ENCODE measurements at regions not wholly inside any gene's neighbourhood (a gene's known extent, or its start where the extent isn't known, plus 50 kb on each side); places are given as distances from the start of the nearest gene placed in this dataset.

DNA sequence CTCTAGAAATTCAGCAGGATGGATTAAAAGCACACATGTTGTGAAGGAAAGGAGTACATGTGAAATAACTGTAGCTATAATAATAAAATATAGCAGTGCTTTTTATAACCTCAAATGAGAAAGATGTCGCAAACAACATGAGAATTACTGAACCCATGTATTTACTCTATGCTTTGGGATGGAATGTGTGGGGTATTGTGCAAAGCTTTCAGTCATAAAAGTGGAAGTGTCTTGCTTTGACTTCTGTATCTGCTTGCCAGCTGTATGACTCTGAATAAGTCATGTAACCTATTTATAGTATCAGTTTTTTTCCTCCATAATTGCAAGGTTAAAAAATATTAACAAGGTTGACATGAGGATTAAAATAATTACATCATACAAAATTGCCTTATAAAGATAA, 519.3 kb upstream of the CADM2 start:
- Histone ChIP-seq H3K27ac (no peak overlapping the region), H3K4me3 (no peak overlapping the region)

DNA sequence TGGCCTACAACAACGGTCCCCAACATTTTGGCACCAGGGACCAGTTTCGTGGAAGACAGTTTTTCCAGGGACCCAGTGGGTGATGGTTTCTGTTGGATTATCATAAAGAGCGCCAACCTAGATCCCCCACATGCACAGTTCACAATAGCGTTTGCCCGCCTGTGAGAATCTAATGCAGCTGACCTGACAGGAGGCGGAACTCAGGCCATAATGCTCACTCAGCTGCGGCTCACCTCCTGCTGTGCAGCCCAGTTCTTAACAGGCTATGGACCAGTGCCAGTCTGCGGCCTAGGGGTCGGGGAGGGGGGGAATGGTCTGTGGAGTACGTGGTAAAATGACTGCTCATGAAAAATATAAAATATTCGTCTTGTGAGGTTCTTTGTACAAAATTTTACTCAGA, 518.5 kb upstream of the CADM2 start:
- no peak overlapping the region for H3K4me3 ChIP-seq
- H3K27ac ChIP-seq = no peak overlapping the region

DNA sequence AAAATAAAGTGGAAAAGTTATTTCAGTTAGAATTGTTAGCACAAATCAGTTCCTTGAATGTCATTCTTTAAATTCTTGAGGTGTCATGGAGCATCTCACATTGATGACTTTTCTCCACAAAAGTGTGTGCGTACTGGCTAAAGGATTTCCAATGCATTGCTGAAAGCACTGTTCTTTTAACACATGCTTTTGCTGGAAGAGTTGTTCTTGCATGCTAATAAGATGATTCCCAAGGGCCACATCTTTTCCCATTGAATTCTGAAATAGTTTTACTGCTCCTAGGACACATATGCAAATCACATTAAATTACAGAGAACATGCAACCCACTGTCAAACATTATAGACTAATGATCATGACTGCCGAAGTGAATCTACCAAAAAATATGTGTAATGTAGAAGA, 516.3 kb upstream of the CADM2 start:
- Histone ChIP-seq H3K4me3 (no peak overlapping the region), H3K27ac (no peak overlapping the region)

DNA sequence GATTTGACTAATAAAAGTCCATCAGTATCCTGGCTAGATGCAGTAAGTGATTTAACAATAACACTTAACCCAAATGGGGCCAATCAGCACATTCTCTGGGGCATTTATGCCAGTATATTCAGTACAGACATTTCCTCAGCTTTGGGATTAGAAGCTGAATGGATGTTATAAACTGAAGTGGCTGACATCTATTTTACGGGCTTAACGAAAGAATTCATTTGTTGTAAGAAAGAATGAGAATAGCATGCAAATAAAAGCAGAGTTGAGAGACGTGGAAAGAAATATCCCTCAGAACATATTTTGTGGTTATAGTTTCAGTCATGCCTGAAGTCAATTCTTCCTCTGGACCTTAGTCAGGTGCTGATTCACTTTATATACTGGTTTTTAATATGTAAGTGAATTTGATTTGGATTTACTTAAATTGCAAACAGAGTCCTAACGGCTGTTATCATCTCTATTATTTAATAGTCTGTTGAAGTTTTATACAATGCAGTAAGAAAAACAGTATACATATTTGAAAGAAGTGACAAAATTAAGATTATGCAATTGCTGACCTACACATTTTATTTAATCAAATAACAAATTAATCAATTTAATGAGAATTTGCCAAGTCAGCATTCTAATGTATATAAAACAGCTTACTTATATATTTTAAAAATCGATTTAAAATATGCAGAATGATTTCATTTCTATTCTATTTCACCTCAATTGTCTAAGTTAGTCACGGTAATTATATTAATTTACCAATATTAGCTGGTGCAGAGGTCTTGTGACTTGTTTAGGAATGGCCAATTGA, 513.9 kb upstream of the CADM2 start:
- Histone ChIP-seq H3K27ac (no peak overlapping the region), H3K4me3 (no peak overlapping the region)

DNA sequence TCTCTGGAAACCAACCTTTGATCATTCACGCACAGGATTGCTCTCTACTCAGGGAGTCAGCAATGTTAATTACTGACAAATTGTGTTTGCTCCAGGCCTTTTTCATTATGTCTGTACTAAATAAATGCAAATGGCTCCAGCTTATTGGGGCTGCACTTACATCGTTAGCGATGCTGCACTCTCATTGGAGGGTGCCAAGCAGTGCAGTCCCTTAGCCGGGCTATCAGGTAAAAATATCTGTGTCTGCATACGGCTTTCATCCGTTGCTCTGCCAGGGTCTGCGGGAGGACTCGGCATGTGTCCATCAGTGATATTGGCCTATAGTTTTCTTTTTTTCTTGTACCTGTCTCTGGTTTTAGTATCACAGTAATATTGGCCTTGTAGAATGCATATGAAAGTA, 471.5 kb upstream of the CADM2 start:
- Histone ChIP-seq H3K4me3 (no peak overlapping the region), H3K27ac (no peak overlapping the region)

- no peak overlapping the region for H3K4me3 ChIP-seq
- no peak overlapping the region for H3K27ac ChIP-seq
These were observed 454.0 kb upstream of the CADM2 start for GRCh38 chr3:84504761-84505160.

DNA sequence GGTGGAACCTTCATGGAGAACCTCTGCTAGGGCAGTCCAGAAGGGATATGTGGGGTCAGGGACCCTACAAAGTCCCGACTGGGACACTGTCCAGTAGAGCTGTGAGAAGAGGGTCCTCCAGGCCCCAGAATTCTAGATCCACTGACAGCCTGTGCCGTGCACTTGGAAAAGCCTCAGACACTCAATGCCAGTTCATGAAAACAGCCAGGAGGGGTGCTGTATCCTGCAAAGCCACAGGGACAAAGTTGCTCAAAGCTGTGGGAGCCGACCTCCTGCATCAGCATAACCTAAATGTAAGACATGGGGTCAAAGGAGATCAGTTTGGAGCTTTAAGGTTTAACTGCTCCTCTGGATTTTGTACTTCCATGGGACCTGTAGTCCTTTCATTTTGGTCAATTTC, 448.8 kb upstream of the CADM2 start:
- Histone ChIP-seq H3K27ac (no peak overlapping the region), H3K4me3 (no peak overlapping the region)

DNA sequence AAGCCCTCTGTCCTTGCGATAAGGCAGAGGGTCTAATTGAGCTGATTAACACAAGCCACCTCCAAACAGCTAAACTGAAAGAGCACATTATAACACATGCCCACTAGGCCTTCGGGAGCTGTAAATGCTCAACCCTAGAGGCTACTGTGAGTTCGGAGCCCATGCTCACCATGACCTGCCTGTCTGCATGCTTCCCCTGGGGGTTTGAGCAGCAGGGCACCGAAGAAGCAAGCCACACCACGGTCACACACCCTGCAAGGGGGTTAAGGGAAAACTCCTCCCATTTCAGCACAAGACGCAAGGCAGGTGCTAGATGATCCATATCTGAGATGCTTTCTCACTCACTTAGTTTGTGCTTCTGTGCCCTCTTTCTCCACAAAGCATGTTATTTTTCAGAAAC, 435.9 kb upstream of the CADM2 start:
- no peak overlapping the region for H3K4me3 ChIP-seq
- H3K27ac ChIP-seq = no peak overlapping the region

DNA sequence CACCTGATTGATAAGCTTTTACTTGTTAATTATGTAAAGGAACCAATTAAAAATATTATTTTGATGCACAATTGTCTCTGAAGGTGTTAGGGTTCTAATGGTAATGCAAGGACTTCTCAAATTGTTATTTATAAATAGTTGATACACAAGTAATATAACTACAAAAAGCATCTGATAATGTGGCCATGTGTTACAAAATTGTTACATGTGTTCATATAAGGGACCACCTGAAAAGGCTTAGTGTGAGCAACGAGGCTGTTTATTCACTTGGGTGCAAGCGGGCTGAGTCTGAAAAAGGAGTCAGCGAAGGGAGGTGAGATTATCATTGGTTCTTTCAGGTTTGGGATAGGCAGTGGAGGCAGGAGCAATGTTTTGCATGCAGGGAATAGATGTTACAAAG, 421.9 kb upstream of the CADM2 start:
- no peak overlapping the region for H3K27ac ChIP-seq

GRCh38 chr3:84538597-84538996, 420.2 kb upstream of the CADM2 start:
- Histone ChIP-seq H3K27ac (no peak overlapping the region), H3K4me3 (no peak overlapping the region)

More for the DNA sequence above, 421.9 kb upstream of the CADM2 start:
- no peak overlapping the region for H3K4me3 ChIP-seq

DNA sequence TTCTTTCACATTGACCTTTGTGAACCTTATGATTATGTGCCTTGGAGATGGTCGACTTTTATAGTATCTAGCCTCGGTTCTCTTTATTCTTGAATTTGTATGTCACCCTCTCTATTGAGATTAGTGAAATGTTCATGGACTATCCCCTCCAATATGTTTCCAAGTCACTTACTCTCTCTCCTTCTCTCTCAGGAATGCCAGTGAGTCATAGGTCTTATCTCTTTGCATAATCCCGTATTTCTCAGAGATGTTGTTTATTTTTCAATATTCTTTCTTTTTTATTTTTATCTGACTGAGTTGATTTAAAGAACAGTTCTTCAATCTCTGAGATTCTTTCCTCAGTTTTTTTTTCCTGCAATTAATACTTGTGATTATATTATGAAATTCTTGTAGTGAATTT, 411.6 kb upstream of the CADM2 start:
- no peak overlapping the region for H3K27ac ChIP-seq
- no peak overlapping the region for H3K4me3 ChIP-seq

DNA sequence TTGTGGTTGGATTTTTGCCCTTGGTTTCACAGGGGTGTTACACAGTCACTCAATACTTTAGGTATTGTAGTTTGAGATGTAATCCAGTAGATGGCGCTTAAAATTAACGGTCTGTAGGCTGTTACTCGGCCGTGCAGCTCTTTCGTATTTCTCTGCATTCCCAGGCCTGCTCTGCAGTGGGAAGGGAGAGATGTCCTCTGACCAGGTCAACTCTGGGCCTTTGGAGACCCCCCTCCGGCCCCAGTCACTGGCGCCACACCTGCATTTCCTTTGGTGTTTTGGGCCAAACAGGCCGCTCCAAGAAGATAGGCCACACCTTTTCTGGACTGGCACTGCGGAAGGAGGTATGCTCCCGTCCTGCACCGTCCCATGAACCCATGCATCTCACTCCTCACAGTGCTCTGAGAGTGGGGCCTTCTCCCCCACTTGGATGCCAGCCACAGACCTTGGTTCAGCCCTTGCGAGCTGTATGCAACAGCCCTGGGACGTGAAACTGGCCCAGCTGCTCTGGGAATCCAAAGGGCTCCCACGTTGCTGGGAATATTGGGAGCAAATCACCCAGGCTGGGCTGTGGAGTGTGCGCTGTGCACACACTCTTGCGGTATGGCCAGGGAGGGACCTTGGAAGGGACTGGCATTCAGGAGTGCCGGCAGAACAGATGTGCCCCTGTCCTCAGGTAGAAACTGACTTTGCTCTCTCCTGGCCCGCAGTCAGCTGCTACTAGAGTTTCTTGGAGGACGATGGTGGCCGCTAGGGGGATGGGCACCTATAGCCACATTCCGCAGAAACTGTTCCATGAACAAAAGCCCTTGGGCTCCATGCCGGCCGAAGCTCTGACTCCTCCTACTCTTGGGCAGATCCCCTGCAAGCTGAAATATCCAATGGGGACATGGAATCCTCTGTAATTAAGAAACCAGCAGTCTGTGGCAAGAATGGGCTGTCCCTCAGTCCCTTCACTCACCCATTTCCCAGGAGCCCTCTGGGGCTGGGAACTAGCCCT, 410.5 kb upstream of the CADM2 start:
- peak overlapping the region in 1 of 7 experiments; percentile 16 for H3K4me3 ChIP-seq

DNA sequence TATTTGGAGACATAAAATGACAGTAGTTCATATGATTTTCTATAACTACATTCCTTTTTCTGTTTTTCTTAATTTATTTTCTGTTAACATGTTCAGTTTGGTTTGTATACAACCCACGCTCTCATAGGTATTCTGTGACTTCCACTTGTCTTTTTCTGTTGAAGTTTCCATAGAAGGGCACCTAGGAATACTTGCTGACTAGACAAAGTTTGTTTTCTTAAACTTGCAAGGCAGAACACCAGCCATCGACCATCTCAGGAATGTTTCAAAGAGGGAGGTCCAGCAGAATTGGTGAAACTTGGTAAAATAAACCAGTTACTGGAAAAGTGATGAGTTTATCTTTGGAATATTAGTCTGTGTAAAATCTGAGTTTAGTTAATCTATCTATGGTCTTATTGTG, 403.2 kb upstream of the CADM2 start:
- no peak overlapping the region for H3K4me3 ChIP-seq
- H3K27ac ChIP-seq = no peak overlapping the region

More for the DNA sequence above, 410.5 kb upstream of the CADM2 start:
- no peak overlapping the region for H3K27ac ChIP-seq

GRCh38 chr3:84566256-84566655, 392.5 kb upstream of the CADM2 start:
- H3K27ac ChIP-seq = no peak overlapping the region

DNA sequence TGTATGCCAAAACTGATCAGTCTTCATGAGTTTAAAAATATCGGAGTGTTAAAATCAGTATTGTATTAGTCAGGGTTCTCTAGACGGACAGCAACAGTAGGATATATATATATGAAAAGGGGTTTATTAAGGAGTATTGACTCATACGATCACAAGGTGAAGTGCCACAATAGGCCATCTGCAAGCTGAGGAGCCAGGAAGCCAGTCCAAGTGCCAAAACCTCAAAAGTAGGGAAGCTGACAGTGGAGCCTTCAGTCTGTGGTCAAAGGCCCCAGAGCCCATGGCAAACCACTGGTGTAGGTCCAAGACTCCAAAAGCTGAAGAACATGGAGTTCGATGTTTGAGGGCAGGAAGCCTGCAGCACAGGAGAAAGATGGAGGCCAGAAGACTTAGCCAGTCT, 391.0 kb upstream of the CADM2 start:
- no peak overlapping the region for H3K27ac ChIP-seq
- no peak overlapping the region for H3K4me3 ChIP-seq

More at GRCh38 chr3:84566256-84566655, 392.5 kb upstream of the CADM2 start:
- H3K4me3 ChIP-seq = no peak overlapping the region

DNA sequence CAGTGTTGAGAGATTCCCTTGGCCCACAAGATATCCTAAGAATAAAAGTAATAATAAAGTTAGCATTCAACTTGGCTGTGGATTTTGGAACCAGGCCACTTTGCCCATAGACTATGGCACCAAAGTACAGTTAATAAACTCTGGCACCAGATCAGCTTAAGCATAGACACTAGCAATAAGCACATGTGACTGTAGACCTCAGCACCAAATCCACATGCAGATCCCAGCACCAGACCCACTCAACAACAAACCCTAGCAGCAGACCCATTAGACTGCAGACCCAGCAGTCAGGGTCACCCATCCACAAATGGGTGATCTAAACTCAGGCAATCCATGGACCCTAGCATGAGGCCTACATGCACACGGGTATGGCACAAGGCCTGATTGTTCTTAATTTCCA, 384.8 kb upstream of the CADM2 start:
- Histone ChIP-seq H3K27ac (no peak overlapping the region), H3K4me3 (no peak overlapping the region)

- no peak overlapping the region for H3K4me3 ChIP-seq
- no peak overlapping the region for H3K27ac ChIP-seq
These were observed 372.4 kb upstream of the CADM2 start for GRCh38 chr3:84586427-84586826.

DNA sequence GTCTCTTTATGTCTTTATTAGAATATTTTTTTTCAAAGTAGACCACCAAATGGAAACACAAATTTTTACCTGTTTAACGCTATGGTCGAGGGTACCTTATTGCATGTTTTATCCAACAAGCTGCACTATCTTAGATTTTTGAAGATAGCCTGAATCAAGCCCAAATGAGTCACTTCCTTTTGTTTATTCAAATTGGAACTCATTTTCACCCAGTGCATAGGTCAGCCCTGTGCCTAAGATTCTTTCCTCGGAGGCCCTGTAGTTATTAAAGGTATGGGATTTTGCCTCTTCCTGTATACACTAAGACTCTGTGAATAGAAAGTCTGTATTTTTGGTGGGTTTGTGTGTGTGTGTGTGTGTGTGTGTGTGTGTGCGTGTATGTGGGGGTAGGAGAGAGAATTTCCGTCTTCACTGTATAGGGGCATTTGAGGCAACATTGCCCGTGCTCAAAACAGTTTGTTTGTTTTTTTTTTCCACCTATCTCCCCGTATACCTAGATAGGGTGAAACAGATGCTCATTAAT, 358.0 kb upstream of the CADM2 start:
- H3K27ac ChIP-seq = no peak overlapping the region
- no peak overlapping the region for H3K4me3 ChIP-seq

- H3K27ac ChIP-seq = no peak overlapping the region
- no peak overlapping the region for H3K4me3 ChIP-seq
These were observed 357.5 kb upstream of the CADM2 start for GRCh38 chr3:84601303-84601702.

DNA sequence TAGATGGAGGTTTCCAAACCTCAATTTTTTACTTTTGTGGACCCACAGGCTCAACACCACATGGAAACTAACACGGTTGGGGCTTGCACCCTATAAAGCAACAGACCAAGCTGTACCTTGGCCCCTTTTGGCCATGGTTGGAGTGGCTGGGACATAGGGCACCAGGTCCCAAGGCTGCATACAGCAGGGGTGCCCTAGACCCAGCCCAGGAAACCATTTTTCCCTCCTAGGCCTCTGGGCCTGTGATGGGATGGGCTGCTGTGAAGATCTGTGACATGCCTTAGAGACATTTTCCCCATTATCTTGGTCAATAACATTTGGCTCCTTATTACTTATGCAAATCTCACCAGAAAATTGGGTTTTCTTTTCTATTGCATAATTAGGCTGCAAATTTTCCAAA, 337.0 kb upstream of the CADM2 start:
- Histone ChIP-seq H3K4me3 (no peak overlapping the region), H3K27ac (no peak overlapping the region)

- Histone ChIP-seq H3K27ac (no peak overlapping the region), H3K4me3 (no peak overlapping the region)
These were observed 324.1 kb upstream of the CADM2 start for GRCh38 chr3:84634668-84635067.
